ENCODE measurements at regions not wholly inside any gene's neighbourhood (a gene's known extent, or its start where the extent isn't known, plus 50 kb on each side); places are given as distances from the start of the nearest gene placed in this dataset.

- peaks cover 25% of the 10 kb centered on the region for H3K27me3 Mint-ChIP-seq
- H3K9me3 Mint-ChIP-seq, result peaks cover 35% of the 10 kb centered on the region
- H3K4me3 Mint-ChIP-seq, result no peak overlapping the region
- H3K4me1 Mint-ChIP-seq, result peaks cover 11% of the 10 kb centered on the region
- H3K36me3 Mint-ChIP-seq, result peaks cover 13% of the 10 kb centered on the region
- no peak for ATAC-seq
- no peak overlapping the region for H3K27ac Mint-ChIP-seq
Observed at GRCh38 chr5:68612972-68613371, 397.4 kb downstream of the PIK3R1 start.

- Mint-ChIP-seq H3K27ac (no peak overlapping the region), H3K4me1 (peaks cover 11% of the 10 kb centered on the region), H3K4me3 (no peak overlapping the region), H3K27me3 (peaks cover 31% of the 10 kb centered on the region), H3K9me3 (peaks cover 14% of the 10 kb centered on the region), H3K36me3 (no peaks in the 10 kb centered on the region)
- ATAC-seq, result no peak
Observed at GRCh38 chr5:68618501-68618900, 402.9 kb downstream of the PIK3R1 start.

DNA sequence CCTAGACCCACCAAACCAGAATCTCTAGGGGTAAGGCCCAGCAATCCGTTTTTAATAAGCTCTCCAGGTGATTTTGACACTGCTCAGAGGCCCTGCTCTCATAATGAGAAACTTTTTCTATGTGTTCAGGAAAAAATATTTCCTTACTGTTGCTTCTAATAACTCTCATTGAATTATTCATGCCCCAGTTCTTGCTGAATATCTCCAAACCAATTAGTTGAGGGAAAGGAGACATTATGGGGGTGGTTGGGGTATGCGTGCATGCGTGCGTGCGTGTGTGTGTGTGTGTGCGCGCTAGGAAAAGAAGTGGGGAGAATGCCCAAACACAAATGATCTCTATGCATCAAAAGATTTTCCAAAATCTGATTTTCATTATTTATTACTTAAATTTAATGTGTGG lies 411.4 kb downstream of the PIK3R1 start:
- Mint-ChIP-seq H3K4me3 (no peak overlapping the region), H3K4me1 (no peaks in the 10 kb centered on the region), H3K27ac (no peak overlapping the region), H3K9me3 (no peaks in the 10 kb centered on the region), H3K36me3 (no peaks in the 10 kb centered on the region), H3K27me3 (peaks cover 17% of the 10 kb centered on the region)
- no peak for ATAC-seq

DNA sequence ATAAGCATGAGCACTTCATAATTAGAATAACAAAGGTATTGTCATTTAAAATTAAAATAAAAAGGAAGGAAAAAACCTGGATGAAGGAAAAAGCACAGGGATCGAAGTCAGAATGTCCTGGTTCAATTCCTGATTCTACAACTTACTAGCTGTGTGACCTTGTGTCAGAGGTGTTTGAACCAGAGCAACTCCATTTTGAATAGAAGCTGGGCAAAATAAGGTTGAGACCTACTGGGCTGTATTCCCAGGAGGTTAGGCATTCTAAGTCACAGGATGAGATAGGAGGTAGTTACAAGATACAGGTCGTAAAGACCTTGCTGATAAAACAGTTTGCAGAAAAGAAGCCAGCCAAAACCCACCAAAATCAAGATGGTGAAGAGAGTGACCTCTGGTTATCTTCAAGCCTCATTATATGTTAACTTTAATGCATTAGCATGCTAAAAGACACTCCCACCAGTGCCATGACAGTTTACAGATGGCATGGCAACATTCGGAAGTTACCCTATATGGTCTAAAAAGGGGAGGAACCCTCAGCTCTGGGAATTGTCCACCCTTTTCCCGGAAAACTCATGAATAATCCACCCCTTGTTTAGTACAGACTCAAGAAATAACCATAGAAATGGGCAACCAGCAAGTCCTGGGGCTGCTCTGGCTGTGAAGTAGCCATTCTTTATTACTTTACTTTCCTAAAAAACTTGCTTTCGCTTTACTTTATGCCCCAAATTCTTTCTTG lies 412.7 kb downstream of the PIK3R1 start:
- Mint-ChIP-seq H3K9me3 (no peaks in the 10 kb centered on the region), H3K4me1 (no peaks in the 10 kb centered on the region), H3K4me3 (no peak overlapping the region), H3K36me3 (no peaks in the 10 kb centered on the region), H3K27ac (no peak overlapping the region), H3K27me3 (peaks cover 5% of the 10 kb centered on the region)
- no peak for ATAC-seq

GRCh38 chr5:68630354-68630753 lies 414.8 kb downstream of the PIK3R1 start:
- H3K27ac Mint-ChIP-seq, result no peak overlapping the region
- no peaks in the 10 kb centered on the region for H3K9me3 Mint-ChIP-seq
- ATAC-seq, result no peak
- peaks cover 4% of the 10 kb centered on the region for H3K27me3 Mint-ChIP-seq
- H3K4me1 Mint-ChIP-seq, result no peaks in the 10 kb centered on the region
- H3K4me3 Mint-ChIP-seq, result no peak overlapping the region
- no peaks in the 10 kb centered on the region for H3K36me3 Mint-ChIP-seq

- Mint-ChIP-seq H3K27me3 (peaks cover 14% of the 10 kb centered on the region), H3K4me1 (no peaks in the 10 kb centered on the region), H3K36me3 (no peaks in the 10 kb centered on the region), H3K9me3 (no peaks in the 10 kb centered on the region), H3K27ac (no peak overlapping the region), H3K4me3 (no peak overlapping the region)
- no peak for ATAC-seq
Observed at GRCh38 chr5:68631884-68632283, 416.3 kb downstream of the PIK3R1 start.

DNA sequence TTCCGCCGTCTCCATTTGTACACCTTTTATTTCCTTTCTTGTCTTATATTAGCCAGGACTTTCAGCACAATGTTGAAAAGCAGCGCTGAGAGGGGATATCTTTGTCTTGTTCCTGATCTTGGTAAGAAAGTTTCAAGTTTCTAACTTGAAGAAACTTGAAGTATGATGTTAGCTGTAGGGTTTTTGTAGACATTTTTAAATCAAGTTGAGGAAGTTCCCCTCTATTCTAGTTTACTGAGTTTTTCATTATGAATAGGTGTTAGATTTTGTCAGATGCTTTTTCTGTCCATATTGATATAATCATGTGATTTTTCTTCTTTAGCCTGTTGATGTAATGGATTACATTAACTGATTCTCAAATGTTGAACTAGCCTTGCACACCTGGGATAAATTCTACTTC lies 425.7 kb downstream of the PIK3R1 start:
- no peak for ATAC-seq
- Mint-ChIP-seq H3K9me3 (no peaks in the 10 kb centered on the region), H3K4me1 (peaks cover 17% of the 10 kb centered on the region), H3K4me3 (no peak overlapping the region), H3K36me3 (no peaks in the 10 kb centered on the region), H3K27ac (no peak overlapping the region), H3K27me3 (peaks cover 32% of the 10 kb centered on the region)

GRCh38 chr5:68643064-68643463 lies 427.5 kb downstream of the PIK3R1 start:
- H3K4me1 Mint-ChIP-seq, result peaks cover 17% of the 10 kb centered on the region
- ATAC-seq, result no peak
- H3K36me3 Mint-ChIP-seq, result no peaks in the 10 kb centered on the region
- H3K4me3 Mint-ChIP-seq, result no peak overlapping the region
- H3K27me3 Mint-ChIP-seq, result peaks cover 21% of the 10 kb centered on the region
- no peak overlapping the region for H3K27ac Mint-ChIP-seq
- H3K9me3 Mint-ChIP-seq, result no peaks in the 10 kb centered on the region

- ATAC-seq, result peak; percentile 91
- Mint-ChIP-seq H3K4me1 (peaks cover 17% of the 10 kb centered on the region), H3K9me3 (no peaks in the 10 kb centered on the region), H3K4me3 (no peak overlapping the region), H3K27ac (no peak overlapping the region), H3K36me3 (no peaks in the 10 kb centered on the region), H3K27me3 (peaks cover 21% of the 10 kb centered on the region)
Observed at GRCh38 chr5:68644971-68645370, 429.4 kb downstream of the PIK3R1 start.

GRCh38 chr5:68646144-68646543 lies 430.6 kb downstream of the PIK3R1 start:
- Mint-ChIP-seq H3K9me3 (no peaks in the 10 kb centered on the region), H3K4me1 (peaks cover 14% of the 10 kb centered on the region), H3K27me3 (peaks cover 17% of the 10 kb centered on the region), H3K4me3 (no peak overlapping the region), H3K27ac (no peak overlapping the region), H3K36me3 (no peaks in the 10 kb centered on the region)
- no peak for ATAC-seq

DNA sequence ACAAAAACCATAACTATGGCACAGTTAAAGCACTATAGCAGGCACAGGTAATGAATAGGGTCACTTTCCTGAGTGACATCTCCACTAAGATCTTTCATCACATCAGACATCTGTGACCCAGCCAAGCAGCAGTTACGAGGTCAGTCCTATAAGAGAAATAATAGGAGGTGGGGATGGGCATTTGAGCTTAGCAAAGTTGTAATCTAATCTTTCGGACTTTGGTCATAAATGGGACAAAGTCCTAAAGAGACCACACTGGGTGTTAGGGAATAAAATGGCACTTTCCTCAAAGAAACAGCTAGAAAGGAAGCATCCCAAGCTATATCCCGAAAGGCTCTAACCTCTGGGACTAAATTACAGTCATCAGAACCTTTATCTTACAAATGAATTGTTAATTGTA lies 432.2 kb downstream of the PIK3R1 start:
- H3K27me3 Mint-ChIP-seq, result peaks cover 5% of the 10 kb centered on the region
- H3K4me3 Mint-ChIP-seq, result no peak overlapping the region
- peaks cover 11% of the 10 kb centered on the region for H3K4me1 Mint-ChIP-seq
- no peaks in the 10 kb centered on the region for H3K9me3 Mint-ChIP-seq
- H3K36me3 Mint-ChIP-seq, result no peaks in the 10 kb centered on the region
- no peak overlapping the region for H3K27ac Mint-ChIP-seq
- no peak for ATAC-seq

DNA sequence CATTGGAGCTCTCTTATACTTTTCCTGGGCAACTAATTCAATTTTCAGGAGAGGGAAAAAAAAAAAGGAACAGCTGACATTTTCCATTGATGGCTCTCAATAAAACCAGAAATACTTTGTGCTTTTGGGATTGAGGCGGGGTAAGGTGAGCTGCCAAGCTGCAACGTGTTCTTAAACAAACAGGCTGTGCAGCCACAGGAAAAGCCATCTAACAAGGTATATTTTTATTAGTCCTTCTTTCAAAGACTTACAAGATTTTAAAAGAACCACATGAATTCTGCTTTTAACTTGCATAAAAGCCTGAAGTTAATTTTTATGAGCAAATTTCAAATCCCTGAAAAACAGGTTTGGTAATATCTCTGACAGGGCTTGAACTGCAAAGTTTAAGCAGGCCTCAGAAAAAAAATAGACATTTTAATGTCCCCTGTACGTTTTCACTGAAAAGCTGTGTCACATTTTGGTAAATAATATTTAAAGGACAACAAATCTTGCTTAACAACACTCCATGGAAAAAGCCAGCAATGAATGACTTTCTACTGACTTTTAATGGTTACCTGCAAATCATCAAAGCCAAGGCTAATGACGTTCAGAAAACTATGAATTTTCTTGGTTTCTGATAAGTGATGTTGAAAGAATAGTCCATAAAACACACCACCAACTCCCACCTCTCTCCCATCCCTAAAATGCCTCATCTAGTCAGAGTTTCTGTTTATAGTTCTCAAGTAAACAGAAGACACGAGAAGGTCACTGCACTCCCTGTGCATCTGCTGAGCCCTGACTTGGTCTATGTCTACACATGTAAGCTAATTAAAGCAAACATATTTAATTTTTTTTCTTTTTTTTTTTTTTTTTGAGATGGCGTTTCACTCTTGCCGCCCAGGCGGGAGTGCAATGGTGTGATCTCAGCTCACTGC lies 433.6 kb downstream of the PIK3R1 start:
- no peaks in the 10 kb centered on the region for H3K36me3 Mint-ChIP-seq
- no peak overlapping the region for H3K27ac Mint-ChIP-seq
- no peaks in the 10 kb centered on the region for H3K9me3 Mint-ChIP-seq
- ATAC-seq, result no peak
- H3K27me3 Mint-ChIP-seq, result no peaks in the 10 kb centered on the region
- H3K4me3 Mint-ChIP-seq, result no peak overlapping the region
- H3K4me1 Mint-ChIP-seq, result peaks cover 11% of the 10 kb centered on the region

- H3K9me3 Mint-ChIP-seq, result no peaks in the 10 kb centered on the region
- H3K27me3 Mint-ChIP-seq, result no peaks in the 10 kb centered on the region
- no peak for ATAC-seq
- no peak overlapping the region for H3K4me3 Mint-ChIP-seq
- no peak overlapping the region for H3K27ac Mint-ChIP-seq
- no peaks in the 10 kb centered on the region for H3K36me3 Mint-ChIP-seq
- no peaks in the 10 kb centered on the region for H3K4me1 Mint-ChIP-seq
Observed at GRCh38 chr5:68652534-68652965, 437.0 kb downstream of the PIK3R1 start.

GRCh38 chr5:68653471-68653870 lies 437.9 kb downstream of the PIK3R1 start:
- Mint-ChIP-seq H3K27me3 (no peaks in the 10 kb centered on the region), H3K9me3 (no peaks in the 10 kb centered on the region), H3K4me3 (no peak overlapping the region), H3K36me3 (no peaks in the 10 kb centered on the region), H3K4me1 (no peaks in the 10 kb centered on the region), H3K27ac (no peak overlapping the region)
- no peak for ATAC-seq

GRCh38 chr5:68657055-68657961 lies 436.5 kb upstream of the SLC30A5 start:
- H3K9me3 Mint-ChIP-seq, result no peaks in the 10 kb centered on the region
- peaks cover 9% of the 10 kb centered on the region for H3K27me3 Mint-ChIP-seq
- peak; percentile 34 for ATAC-seq
- no peak overlapping the region for H3K27ac Mint-ChIP-seq
- H3K4me1 Mint-ChIP-seq, result no peaks in the 10 kb centered on the region
- no peak overlapping the region for H3K4me3 Mint-ChIP-seq
- H3K36me3 Mint-ChIP-seq, result no peaks in the 10 kb centered on the region

Data from stimulated activated memory B cell treated with anti-CD40 and anti-IgM and Interleukin-4, amounts not matched to agents 10 μg/mL and 1 μg/mL and 100 μg/mL, for 72 hours (primary cell).